ENCODE measurements at regions not wholly inside any gene's neighbourhood (a gene's known extent, or its start where the extent isn't known, plus 50 kb on each side); places are given as distances from the start of the nearest gene placed in this dataset.

DNA sequence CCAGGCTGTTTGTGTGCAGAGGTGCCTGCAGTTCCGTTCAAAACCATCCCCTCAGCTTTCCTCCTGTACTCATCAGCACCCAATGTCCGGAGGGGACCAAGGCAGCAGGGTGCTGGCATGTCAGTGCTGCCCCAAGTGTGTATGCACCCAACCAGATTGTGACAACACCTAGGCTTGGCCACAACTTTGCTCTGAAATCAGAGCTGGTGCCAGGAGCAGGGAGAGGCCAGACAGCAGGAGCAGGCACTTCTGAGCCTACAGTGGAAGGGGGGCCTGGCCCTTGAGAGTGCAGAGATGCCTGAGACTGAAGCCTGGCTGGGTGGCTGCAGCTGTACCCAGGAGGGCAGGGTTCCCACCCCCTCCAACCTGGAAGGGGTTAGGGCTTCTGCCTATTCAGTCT is 56.5 kb upstream of the RASGEF1B start:
- H3K27ac ChIP-seq (ENCODE audit: low read length) = no peak overlapping the region
- ChIA-PET POLR2A (no interaction called here), CTCF (no interaction called here)
- H3K36me3 ChIP-seq (ENCODE audit: control insufficient read depth, insufficient read depth, low read length) = no peaks in the 10 kb centered on the region
- TF ChIP-seq, protein P1, sequence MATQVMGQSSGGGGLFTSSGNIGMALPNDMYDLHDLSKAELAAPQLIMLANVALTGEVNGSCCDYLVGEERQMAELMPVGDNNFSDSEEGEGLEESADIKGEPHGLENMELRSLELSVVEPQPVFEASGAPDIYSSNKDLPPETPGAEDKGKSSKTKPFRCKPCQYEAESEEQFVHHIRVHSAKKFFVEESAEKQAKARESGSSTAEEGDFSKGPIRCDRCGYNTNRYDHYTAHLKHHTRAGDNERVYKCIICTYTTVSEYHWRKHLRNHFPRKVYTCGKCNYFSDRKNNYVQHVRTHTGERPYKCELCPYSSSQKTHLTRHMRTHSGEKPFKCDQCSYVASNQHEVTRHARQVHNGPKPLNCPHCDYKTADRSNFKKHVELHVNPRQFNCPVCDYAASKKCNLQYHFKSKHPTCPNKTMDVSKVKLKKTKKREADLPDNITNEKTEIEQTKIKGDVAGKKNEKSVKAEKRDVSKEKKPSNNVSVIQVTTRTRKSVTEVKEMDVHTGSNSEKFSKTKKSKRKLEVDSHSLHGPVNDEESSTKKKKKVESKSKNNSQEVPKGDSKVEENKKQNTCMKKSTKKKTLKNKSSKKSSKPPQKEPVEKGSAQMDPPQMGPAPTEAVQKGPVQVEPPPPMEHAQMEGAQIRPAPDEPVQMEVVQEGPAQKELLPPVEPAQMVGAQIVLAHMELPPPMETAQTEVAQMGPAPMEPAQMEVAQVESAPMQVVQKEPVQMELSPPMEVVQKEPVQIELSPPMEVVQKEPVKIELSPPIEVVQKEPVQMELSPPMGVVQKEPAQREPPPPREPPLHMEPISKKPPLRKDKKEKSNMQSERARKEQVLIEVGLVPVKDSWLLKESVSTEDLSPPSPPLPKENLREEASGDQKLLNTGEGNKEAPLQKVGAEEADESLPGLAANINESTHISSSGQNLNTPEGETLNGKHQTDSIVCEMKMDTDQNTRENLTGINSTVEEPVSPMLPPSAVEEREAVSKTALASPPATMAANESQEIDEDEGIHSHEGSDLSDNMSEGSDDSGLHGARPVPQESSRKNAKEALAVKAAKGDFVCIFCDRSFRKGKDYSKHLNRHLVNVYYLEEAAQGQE (IDR thresholded peaks at IDR 0.05; ENCODE audit: insufficient read depth in 1 of 2, low read depth in 2 of 2, low read length in 1 of 2) = no peak
- no peak for TF ChIP-seq POLR2AphosphoS5 (IDR thresholded peaks at IDR 0.05; ENCODE audit: low read depth, low read length)
- TF ChIP-seq, protein P2, sequence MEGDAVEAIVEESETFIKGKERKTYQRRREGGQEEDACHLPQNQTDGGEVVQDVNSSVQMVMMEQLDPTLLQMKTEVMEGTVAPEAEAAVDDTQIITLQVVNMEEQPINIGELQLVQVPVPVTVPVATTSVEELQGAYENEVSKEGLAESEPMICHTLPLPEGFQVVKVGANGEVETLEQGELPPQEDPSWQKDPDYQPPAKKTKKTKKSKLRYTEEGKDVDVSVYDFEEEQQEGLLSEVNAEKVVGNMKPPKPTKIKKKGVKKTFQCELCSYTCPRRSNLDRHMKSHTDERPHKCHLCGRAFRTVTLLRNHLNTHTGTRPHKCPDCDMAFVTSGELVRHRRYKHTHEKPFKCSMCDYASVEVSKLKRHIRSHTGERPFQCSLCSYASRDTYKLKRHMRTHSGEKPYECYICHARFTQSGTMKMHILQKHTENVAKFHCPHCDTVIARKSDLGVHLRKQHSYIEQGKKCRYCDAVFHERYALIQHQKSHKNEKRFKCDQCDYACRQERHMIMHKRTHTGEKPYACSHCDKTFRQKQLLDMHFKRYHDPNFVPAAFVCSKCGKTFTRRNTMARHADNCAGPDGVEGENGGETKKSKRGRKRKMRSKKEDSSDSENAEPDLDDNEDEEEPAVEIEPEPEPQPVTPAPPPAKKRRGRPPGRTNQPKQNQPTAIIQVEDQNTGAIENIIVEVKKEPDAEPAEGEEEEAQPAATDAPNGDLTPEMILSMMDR (IDR thresholded peaks at IDR 0.05) = no peak
- no peak for TF ChIP-seq TCF7L2 (IDR thresholded peaks at IDR 0.05; ENCODE audit: low read depth, low read length)
- in situ Hi-C loops (cut with HindIII; ENCODE audit: low pct_unique_long_range_greater_than_20kb, low sequenced_read_pairs) = no loop called here
- no peaks in the 10 kb centered on the region for H3K9me3 ChIP-seq (ENCODE audit: control insufficient read depth, insufficient read depth, low read depth, low read length)
- H3K27me3 ChIP-seq (ENCODE audit: control insufficient read depth, insufficient read depth, low read length) = no peaks in the 10 kb centered on the region
- no TSS peak for BruUV-seq (replicated peaks)
- no peak for DNase-seq (ENCODE audit: low read depth, low spot score)
- no peaks in the 10 kb centered on the region for H3K4me1 ChIP-seq (ENCODE audit: control insufficient read depth, insufficient read depth, low read length)
- H3K4me3 ChIP-seq (ENCODE audit: low read depth in 2 of 2, low read length in 2 of 2) = no peak overlapping the region
- intact Hi-C loops (cut with micrococcal nuclease; ENCODE audit: unreplicated experiment) = no loop called here
- no peak for ATAC-seq

DNA sequence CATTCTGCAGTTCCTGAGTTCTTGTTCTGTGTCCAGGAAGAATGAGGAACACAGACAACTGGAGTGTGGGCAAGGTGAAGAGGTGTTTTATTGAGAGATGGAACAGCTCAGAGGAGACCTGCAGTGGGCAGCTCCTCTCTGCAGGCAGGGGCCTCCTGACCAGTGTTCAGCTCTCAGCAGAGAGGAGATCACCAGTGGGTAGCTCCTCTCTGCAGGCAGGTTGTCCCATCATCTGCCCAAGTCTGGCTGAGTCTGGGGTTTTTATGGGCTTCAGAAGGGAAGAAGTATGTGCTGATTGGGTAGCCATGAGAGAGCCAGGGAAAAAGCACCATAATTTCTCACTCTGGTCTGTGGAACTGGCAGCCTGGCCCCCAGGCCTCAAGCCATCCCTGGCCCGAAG is 56.0 kb upstream of the RASGEF1B start:
- CTCF ChIA-PET = no interaction called here
- intact Hi-C loops (cut with micrococcal nuclease; ENCODE audit: unreplicated experiment) = no loop called here

More for the DNA sequence above, 56.0 kb upstream of the RASGEF1B start:
- DNase-seq (ENCODE audit: low read depth, low spot score) (no peak), ATAC-seq (no peak)
- no TSS peak for BruUV-seq (replicated peaks)
- POLR2A ChIA-PET = no interaction called here
- no peaks in the 10 kb centered on the region for H3K9me3 ChIP-seq (ENCODE audit: control insufficient read depth, insufficient read depth, low read depth, low read length)
- no peaks in the 10 kb centered on the region for H3K4me1 ChIP-seq (ENCODE audit: control insufficient read depth, insufficient read depth, low read length)
- H3K36me3 ChIP-seq (ENCODE audit: control insufficient read depth, insufficient read depth, low read length) = no peaks in the 10 kb centered on the region
- TF ChIP-seq SIN3A (IDR thresholded peaks at IDR 0.05; ENCODE audit: borderline replicate concordance, insufficient read depth, low read depth, low read length) = no peak
- TF ChIP-seq POLR2AphosphoS5 (IDR thresholded peaks at IDR 0.05; ENCODE audit: low read depth, low read length) = no peak
- TF ChIP-seq, protein P2 (IDR thresholded peaks at IDR 0.05) = no peak
- no peak for TF ChIP-seq TCF7L2 (IDR thresholded peaks at IDR 0.05; ENCODE audit: low read depth, low read length)
- TF ChIP-seq, protein P1 (IDR thresholded peaks at IDR 0.05; ENCODE audit: insufficient read depth in 1 of 2, low read depth in 2 of 2, low read length in 1 of 2) = no peak
- no peaks in the 10 kb centered on the region for H3K27me3 ChIP-seq (ENCODE audit: control insufficient read depth, insufficient read depth, low read length)
- H3K4me3 ChIP-seq (ENCODE audit: low read depth in 2 of 2, low read length in 2 of 2) = no peak overlapping the region
- H3K27ac ChIP-seq (ENCODE audit: low read length) = no peak overlapping the region
- in situ Hi-C loops (cut with HindIII; ENCODE audit: low pct_unique_long_range_greater_than_20kb, low sequenced_read_pairs) = no loop called here

Measured in Panc1 (cell line).